ENCODE measurements at regions not wholly inside any gene's neighbourhood (a gene's known extent, or its start where the extent isn't known, plus 50 kb on each side); places are given as distances from the start of the nearest gene placed in this dataset.

- no peak for TF ChIP-seq POLR2A (IDR thresholded peaks at IDR 0.05; ENCODE audit: low read depth, low read length)
- no peak for TF ChIP-seq POLR2AphosphoS5 (IDR thresholded peaks at IDR 0.05; ENCODE audit: low read depth, low read length)
- no peak for TF ChIP-seq TAF1 (IDR thresholded peaks at IDR 0.05; ENCODE audit: low read depth, low read length)
Measured at GRCh38 chr10:130301021-130301892, 165.1 kb downstream of the GLRX3 start.
